MCF 10A (cell line): ENCODE measurements at regions not wholly inside any gene's neighbourhood (a gene's known extent, or its start where the extent isn't known, plus 50 kb on each side); places are given as distances from the start of the nearest gene placed in this dataset.

Experiments
- BruUV-seq: library from RNA; stranded (reverse); fragments of 400-500 nt; replicated peaks from 2 replicates; lab custom pipeline; 2021; lab: Mats Ljungman, UMichigan
- CTCF ChIA-PET: fragments of 300-600 bp; sonication (Branson Sonifier 250); formaldehyde crosslinking; extraction: SDS; loops from one replicate; lab custom pipeline; 2021; ENCODE audit warnings: antibody characterized with exemption, inconsistent platforms; lab: Yijun Ruan, JAX
- POLR2A ChIA-PET: fragments of 300-600, 350-650 bp; sonication (Branson Sonifier 250); formaldehyde crosslinking; extraction: SDS; loops from one replicate; lab custom pipeline; 2020; ENCODE audit warnings: antibody characterized with exemption, inconsistent platforms; lab: Yijun Ruan, JAX
- DNase-seq: peaks from one replicate; pipeline ENCODE4 v3.0.0-alpha.2; 2018; ENCODE audit not compliant: unreplicated experiment
- H3K27ac Mint-ChIP-seq: one replicate; pipeline ENCODE4 v1.8.0; 2022; ENCODE audit warnings: mild to moderate bottlenecking, low read depth, mixed read lengths; ENCODE audit not compliant: unreplicated experiment
- H3K27me3 Mint-ChIP-seq: one replicate; pipeline ENCODE4 v1.8.0; 2022; ENCODE audit warnings: mixed read lengths; ENCODE audit not compliant: insufficient read depth, unreplicated experiment
- H3K36me3 Mint-ChIP-seq: one replicate; pipeline ENCODE4 v1.8.0; 2022; ENCODE audit warnings: mild to moderate bottlenecking, moderate library complexity, mixed read lengths; ENCODE audit not compliant: insufficient read depth, unreplicated experiment
- H3K4me1 Mint-ChIP-seq: one replicate; pipeline ENCODE4 v1.8.0; 2022; ENCODE audit warnings: mixed read lengths; ENCODE audit not compliant: insufficient read depth, unreplicated experiment
- H3K4me3 Mint-ChIP-seq: one replicate; pipeline ENCODE4 v1.8.0; 2022; ENCODE audit warnings: mild to moderate bottlenecking, moderate library complexity, mixed read lengths; ENCODE audit not compliant: unreplicated experiment
- H3K9me3 Mint-ChIP-seq: one replicate; pipeline ENCODE4 v1.8.0; 2022; ENCODE audit warnings: mixed read lengths; ENCODE audit not compliant: unreplicated experiment
- intact Hi-C: fragments of 100-400 bp; cut with micrococcal nuclease; formaldehyde crosslinking; loops from 2 replicates; pipeline ENCODE4 v1.14.1; 2022
- TF ChIP-seq, protein P1 (sequence below): fragments of 200-600 bp; IDR thresholded peaks from one replicate; pipeline ENCODE4 v1.8.0; 2022; ENCODE audit warnings: antibody characterized with exemption, mild to moderate bottlenecking; ENCODE audit not compliant: unreplicated experiment

DNA sequence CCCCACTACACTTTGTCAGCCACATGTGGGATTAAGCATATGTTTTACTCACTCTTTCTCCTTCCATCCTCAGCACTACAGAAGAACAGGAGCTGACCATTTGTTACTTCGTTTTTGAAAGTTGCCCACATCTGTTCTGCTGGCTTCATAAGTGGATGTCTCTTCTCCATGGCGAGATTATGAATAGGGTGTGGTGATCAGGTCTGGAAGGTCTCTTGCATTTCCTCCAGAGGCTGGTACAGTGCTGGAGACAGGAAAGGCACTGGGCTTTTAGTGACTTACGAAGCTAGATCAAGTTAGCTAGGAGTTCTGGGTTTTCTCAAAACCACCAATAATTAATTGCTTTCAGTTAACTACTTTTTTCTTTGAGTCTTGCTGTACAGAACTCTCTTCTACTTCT, 136.5 kb downstream of the AQP4 start:
- no peak for DNase-seq
- H3K27ac Mint-ChIP-seq: no peak overlapping the region
- POLR2A ChIA-PET: interaction anchor here (0.6 kb wide), 1 partner anchor 28 kb away, joined by 3 read pairs; no protein-coding TSS in a partner anchor
- intact Hi-C loops: no loop called here
- H3K4me3 Mint-ChIP-seq: no peak overlapping the region
- no TSS peak for BruUV-seq
- CTCF ChIA-PET: no interaction called here
- H3K9me3 Mint-ChIP-seq: no peaks in the 10 kb centered on the region
- H3K4me1 Mint-ChIP-seq: peaks cover 8% of the 10 kb centered on the region
- no peaks in the 10 kb centered on the region for H3K36me3 Mint-ChIP-seq
- H3K27me3 Mint-ChIP-seq: no peaks in the 10 kb centered on the region
- TF ChIP-seq, protein P1, sequence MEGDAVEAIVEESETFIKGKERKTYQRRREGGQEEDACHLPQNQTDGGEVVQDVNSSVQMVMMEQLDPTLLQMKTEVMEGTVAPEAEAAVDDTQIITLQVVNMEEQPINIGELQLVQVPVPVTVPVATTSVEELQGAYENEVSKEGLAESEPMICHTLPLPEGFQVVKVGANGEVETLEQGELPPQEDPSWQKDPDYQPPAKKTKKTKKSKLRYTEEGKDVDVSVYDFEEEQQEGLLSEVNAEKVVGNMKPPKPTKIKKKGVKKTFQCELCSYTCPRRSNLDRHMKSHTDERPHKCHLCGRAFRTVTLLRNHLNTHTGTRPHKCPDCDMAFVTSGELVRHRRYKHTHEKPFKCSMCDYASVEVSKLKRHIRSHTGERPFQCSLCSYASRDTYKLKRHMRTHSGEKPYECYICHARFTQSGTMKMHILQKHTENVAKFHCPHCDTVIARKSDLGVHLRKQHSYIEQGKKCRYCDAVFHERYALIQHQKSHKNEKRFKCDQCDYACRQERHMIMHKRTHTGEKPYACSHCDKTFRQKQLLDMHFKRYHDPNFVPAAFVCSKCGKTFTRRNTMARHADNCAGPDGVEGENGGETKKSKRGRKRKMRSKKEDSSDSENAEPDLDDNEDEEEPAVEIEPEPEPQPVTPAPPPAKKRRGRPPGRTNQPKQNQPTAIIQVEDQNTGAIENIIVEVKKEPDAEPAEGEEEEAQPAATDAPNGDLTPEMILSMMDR: no peak

DNA sequence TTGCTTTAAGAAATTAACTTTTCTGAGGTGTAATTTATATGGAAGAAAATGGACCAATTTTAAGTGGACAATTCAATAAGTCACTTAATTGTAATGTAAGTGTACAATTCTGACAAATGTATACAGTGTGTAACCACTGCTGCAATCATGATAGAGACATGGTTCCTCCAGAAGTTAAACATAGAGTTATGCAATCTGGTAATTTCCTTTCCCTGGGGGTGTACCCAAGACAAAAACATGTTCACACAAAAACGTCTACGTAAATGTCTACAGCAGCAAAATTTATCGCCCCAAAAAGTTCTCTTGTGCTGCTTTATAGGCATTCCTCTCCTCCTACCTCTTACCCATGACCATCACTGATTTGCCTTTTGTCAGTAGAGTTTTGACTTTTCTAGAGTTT, 141.5 kb downstream of the AQP4 start:
- Mint-ChIP-seq H3K9me3 (no peaks in the 10 kb centered on the region), H3K4me3 (no peak overlapping the region), H3K27me3 (no peaks in the 10 kb centered on the region), H3K4me1 (peaks cover 31% of the 10 kb centered on the region), H3K27ac (peak overlapping the region; percentile 44), H3K36me3 (no peaks in the 10 kb centered on the region)
- TF ChIP-seq, protein P1: no peak
- POLR2A ChIA-PET: interaction anchor here (2.1 kb wide), 1 partner anchor 67 kb away, joined by 14 read pairs; no protein-coding TSS in a partner anchor
- CTCF ChIA-PET: no interaction called here
- intact Hi-C loops: no loop called here
- no TSS peak for BruUV-seq
- DNase-seq: peak; percentile 67

DNA sequence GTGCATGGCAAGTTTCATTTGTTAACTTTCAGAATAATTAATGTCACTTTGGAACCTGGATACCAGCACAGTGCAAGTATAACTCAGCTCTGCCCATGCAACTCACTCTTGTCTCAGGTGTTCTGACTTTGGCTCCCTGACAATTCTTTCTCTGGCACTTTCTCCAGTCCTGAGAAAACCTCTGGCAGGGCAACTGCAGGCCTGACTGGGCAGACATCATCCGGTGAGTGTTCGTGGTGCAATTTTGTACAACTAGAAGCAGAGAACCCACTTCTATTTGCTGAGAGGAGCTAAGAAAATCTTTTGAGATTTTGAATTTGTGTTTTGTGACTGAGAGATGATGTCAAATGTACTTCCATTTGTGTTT, 143.0 kb downstream of the AQP4 start:
- ChIA-PET CTCF (interaction anchor here (0.7 to 0.9 kb wide), 3 partner anchors 47 to 315 kb away, joined by 3 read pairs; no protein-coding TSS in a partner anchor), POLR2A (interaction anchor here (0.7 to 2.1 kb wide), 5 partner anchors 9 to 66 kb away, joined by 3 to 14 read pairs (median 4); no protein-coding TSS in a partner anchor)
- no TSS peak for BruUV-seq
- TF ChIP-seq, protein P1: no peak
- Mint-ChIP-seq H3K4me1 (peaks cover 31% of the 10 kb centered on the region), H3K27me3 (no peaks in the 10 kb centered on the region), H3K9me3 (no peaks in the 10 kb centered on the region), H3K27ac (no peak overlapping the region), H3K36me3 (no peaks in the 10 kb centered on the region), H3K4me3 (no peak overlapping the region)
- intact Hi-C loops: no loop called here
- DNase-seq: peak; percentile 39

DNA sequence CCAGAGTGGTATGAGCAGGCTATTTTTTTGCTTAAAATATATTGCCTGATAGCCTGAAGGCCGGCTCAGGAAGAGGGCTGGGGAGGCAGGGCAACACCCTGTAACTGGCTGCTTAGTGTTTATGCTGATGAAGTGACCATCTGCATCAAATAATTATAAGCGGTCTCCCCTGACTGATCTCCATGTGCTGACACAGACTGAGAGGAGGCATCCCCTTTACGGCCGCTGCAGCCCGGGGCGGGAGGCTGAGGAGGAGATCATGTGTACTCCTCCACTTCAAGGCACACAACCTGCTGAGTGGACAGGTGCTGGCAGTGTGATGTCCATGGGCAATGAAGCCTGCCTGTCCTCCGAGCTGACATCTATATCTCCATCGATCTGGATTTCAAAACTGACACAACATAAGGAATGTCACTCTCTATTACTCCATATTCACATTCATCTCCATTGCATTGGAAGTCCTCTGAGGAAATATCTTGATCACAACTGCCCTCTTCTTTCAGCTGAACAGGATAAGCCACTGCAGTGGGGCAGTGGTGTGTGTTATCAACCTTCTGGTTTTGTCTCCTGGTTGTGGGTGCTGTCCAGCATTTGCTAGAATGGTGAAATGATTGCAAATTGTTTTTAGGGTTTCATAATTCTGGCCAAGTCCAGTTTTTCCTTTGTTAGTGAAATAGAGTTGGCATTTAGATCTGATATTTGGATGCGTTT, 143.5 kb downstream of the AQP4 start:
- Mint-ChIP-seq H3K4me1 (peaks cover 31% of the 10 kb centered on the region), H3K4me3 (no peak overlapping the region), H3K36me3 (no peaks in the 10 kb centered on the region), H3K27ac (no peak overlapping the region), H3K9me3 (no peaks in the 10 kb centered on the region), H3K27me3 (no peaks in the 10 kb centered on the region)
- no TSS peak for BruUV-seq
- ChIA-PET POLR2A (interaction anchor here (0.7 to 2.1 kb wide), 5 partner anchors 8 to 65 kb away, joined by 3 to 14 read pairs (median 4); no protein-coding TSS in a partner anchor), CTCF (interaction anchor here (0.6 to 0.8 kb wide), 2 partner anchors 48 to 217 kb away, joined by 3 read pairs; no protein-coding TSS in a partner anchor)
- TF ChIP-seq, protein P1: no peak
- DNase-seq: no peak
- intact Hi-C loops: no loop called here
